PFSK-1 (cell line): ENCODE measurements at regions not wholly inside any gene's neighbourhood (a gene's known extent, or its start where the extent isn't known, plus 50 kb on each side); places are given as distances from the start of the nearest gene placed in this dataset.

Experiments used
- POLR2AphosphoS5 ChIP-seq: IDR thresholded peaks from 2 replicates; pipeline ENCODE4 v1.6.1; 2012; ENCODE audit warnings: low read depth, mild to moderate bottlenecking, control low read depth, low read length, moderate library complexity
- REST ChIP-seq, 2 experiments: IDR thresholded peaks; 2 replicates each; pipeline versions ENCODE4 v1.6.1 to v1.8.0; 2011 to 2012; ENCODE audit warnings: low read depth in 2 of 2, low read length in 2 of 2, control low read depth in 1 of 2, inconsistent platforms in 1 of 2, mild to moderate bottlenecking in 1 of 2, moderate library complexity in 1 of 2; ENCODE audit not compliant: insufficient read depth in 1 of 2
- SIN3A ChIP-seq: IDR thresholded peaks from 2 replicates; pipeline ENCODE4 v1.6.1; 2012; ENCODE audit warnings: mild to moderate bottlenecking, low read length, moderate library complexity, borderline replicate concordance; ENCODE audit not compliant: insufficient read depth

- TF ChIP-seq POLR2AphosphoS5 = no peak
- no peak for TF ChIP-seq REST (IDR thresholded peaks at IDR 0.05; ENCODE audit: insufficient read depth in 1 of 2, low read depth in 2 of 2, low read length in 2 of 2)
- TF ChIP-seq SIN3A = no peak
These were observed 168.3 kb downstream of the TSHZ3 start for GRCh38 chr19:31180907-31181306.
